Adipocyte (in vitro differentiated cells): ENCODE measurements at regions not wholly inside any gene's neighbourhood (a gene's known extent, or its start where the extent isn't known, plus 50 kb on each side); places are given as distances from the start of the nearest gene placed in this dataset.
"Not testable (repeated sequence)": the region's sequence is repeated elsewhere in the genome, so short reads cannot be mapped to it uniquely, and the experiment has no call there.

Experiments
- DNase-seq: peaks from one replicate; pipeline ENCODE4 v3.0.0-alpha.2; 2015; ENCODE audit warnings: low read depth
- H3K27me3 ChIP-seq: replicated peaks from 2 replicates; pipeline ENCODE4 v1.7.0; 2013; ENCODE audit warnings: mild to moderate bottlenecking, low read length, moderate library complexity; ENCODE audit not compliant: control insufficient read depth, insufficient read depth
- H3K36me3 ChIP-seq: 2 replicates; pipeline ENCODE4 v1.7.0; 2013; ENCODE audit warnings: low read length, mild to moderate bottlenecking, moderate library complexity; ENCODE audit not compliant: control insufficient read depth, insufficient read depth, severe bottlenecking
- H3K4me1 ChIP-seq: 2 replicates; pipeline ENCODE4 v1.7.0; 2013; ENCODE audit warnings: mild to moderate bottlenecking, low read length, moderate library complexity; ENCODE audit not compliant: control insufficient read depth, insufficient read depth
- H3K4me3 ChIP-seq: 2 replicates; pipeline ENCODE4 v1.7.0; 2013; ENCODE audit warnings: mild to moderate bottlenecking, low read length, moderate library complexity
- H3K9ac ChIP-seq: 2 replicates; pipeline ENCODE4 v1.7.0; 2013; ENCODE audit warnings: mild to moderate bottlenecking, low read length, moderate library complexity
- H3K9me3 ChIP-seq: 2 replicates; pipeline ENCODE4 v1.7.0; 2013; ENCODE audit warnings: mild to moderate bottlenecking, low read length, moderate library complexity; ENCODE audit not compliant: control insufficient read depth

DNA sequence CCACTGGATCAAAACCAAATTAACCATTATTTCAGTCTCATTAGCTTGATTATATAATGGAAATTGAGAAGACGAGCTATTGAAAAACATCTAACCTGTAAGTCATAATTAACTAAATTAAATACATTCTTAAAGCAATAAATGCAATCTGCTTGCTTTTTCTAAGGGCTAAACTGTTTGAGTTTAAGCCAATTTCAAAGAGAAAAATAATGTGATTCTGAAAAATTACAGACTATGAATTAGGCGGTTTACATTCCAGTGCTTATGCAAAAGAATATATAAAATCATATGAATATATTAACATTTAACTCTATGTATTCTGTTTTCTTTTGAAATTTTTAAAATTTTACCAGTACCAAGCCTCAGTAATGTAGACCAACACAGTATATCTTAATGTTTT lies 1349.4 kb downstream of the FSCB start:
- no peaks in the 10 kb centered on the region for H3K27me3 ChIP-seq
- H3K9ac ChIP-seq: no peak overlapping the region
- H3K9me3 ChIP-seq: no peaks in the 10 kb centered on the region
- H3K36me3 ChIP-seq: no peaks in the 10 kb centered on the region
- no peak overlapping the region for H3K4me3 ChIP-seq
- H3K4me1 ChIP-seq: no peaks in the 10 kb centered on the region
- DNase-seq: no peak

- no peak for DNase-seq
- Histone ChIP-seq H3K4me3 (no peak overlapping the region), H3K36me3 (no peaks in the 10 kb centered on the region), H3K9me3 (no peaks in the 10 kb centered on the region), H3K9ac (no peak overlapping the region), H3K27me3 (no peaks in the 10 kb centered on the region), H3K4me1 (no peaks in the 10 kb centered on the region)
Observed at GRCh38 chr14:43155924-43156323, 1351.2 kb downstream of the FSCB start.

DNA sequence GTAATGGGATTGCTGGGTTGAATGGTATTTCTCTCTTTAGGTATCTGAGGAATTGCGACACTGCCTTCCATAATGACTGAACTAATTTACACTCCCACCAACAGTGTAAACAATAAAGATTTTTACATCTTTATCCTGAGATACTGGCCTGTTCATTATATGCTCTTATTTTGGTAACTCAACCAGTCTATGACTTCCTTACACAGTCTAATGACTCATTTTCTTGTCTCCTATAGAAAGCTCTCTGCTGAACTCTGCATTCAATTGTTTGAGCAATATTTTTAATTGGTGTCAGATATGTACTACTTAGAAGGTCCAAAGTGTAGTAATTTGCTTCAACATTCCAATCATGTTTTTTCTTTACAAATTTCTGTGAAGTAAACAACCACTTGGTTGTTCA lies 1351.8 kb downstream of the FSCB start:
- DNase-seq: no peak
- no peaks in the 10 kb centered on the region for H3K4me1 ChIP-seq
- H3K36me3 ChIP-seq: no peaks in the 10 kb centered on the region
- H3K27me3 ChIP-seq: no peaks in the 10 kb centered on the region
- H3K9ac ChIP-seq: no peak overlapping the region
- H3K9me3 ChIP-seq: no peaks in the 10 kb centered on the region
- H3K4me3 ChIP-seq: no peak overlapping the region

GRCh38 chr14:43147485-43147884 lies 1359.6 kb downstream of the FSCB start:
- H3K9me3 ChIP-seq: no peaks in the 10 kb centered on the region
- no peaks in the 10 kb centered on the region for H3K4me1 ChIP-seq
- no peaks in the 10 kb centered on the region for H3K36me3 ChIP-seq
- H3K27me3 ChIP-seq: no peaks in the 10 kb centered on the region
- H3K4me3 ChIP-seq: no peak overlapping the region
- no peak overlapping the region for H3K9ac ChIP-seq
- DNase-seq: no peak

DNA sequence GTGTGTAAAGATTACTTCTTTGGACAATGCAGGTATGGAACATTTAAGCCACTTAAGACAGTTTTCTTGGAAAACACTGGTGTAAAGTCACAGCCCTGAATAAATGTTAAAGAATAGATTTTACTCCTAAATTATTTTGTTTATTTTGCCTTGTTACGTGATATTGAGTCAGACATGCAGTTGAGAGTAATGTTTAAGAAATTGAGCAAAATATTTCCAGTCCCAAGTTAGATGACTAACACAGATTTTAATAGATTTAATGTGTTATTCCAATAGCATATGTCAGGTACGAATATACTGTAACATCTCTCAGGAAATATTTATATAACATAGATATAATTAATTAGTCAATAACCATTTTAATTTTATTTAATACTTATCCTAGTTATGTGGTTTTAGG lies 1361.7 kb downstream of the FSCB start:
- no peaks in the 10 kb centered on the region for H3K27me3 ChIP-seq
- no peak for DNase-seq
- no peak overlapping the region for H3K9ac ChIP-seq
- no peaks in the 10 kb centered on the region for H3K36me3 ChIP-seq
- no peak overlapping the region for H3K4me3 ChIP-seq
- H3K9me3 ChIP-seq: no peaks in the 10 kb centered on the region
- no peaks in the 10 kb centered on the region for H3K4me1 ChIP-seq

DNA sequence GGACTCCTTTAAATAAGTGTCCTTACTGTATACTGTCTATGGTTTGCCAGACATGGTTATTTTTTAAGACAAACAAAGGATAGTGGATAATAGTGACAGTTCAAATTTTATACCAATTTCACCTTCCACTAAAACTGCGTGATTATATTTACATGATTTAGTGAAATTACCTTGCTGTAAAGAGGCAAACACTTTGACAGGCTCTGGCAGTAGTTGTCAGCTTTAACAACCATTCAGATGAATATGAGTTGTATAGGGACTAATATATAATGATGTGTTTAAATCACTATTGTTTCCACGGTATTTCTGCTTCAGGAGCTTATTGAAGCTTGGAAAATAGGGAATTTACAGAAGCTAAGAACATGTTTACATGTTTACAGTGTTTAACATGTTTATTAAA lies 1364.0 kb downstream of the FSCB start:
- no peaks in the 10 kb centered on the region for H3K4me1 ChIP-seq
- no peak overlapping the region for H3K9ac ChIP-seq
- no peaks in the 10 kb centered on the region for H3K36me3 ChIP-seq
- no peak overlapping the region for H3K4me3 ChIP-seq
- no peak for DNase-seq
- H3K9me3 ChIP-seq: no peaks in the 10 kb centered on the region
- no peaks in the 10 kb centered on the region for H3K27me3 ChIP-seq

DNA sequence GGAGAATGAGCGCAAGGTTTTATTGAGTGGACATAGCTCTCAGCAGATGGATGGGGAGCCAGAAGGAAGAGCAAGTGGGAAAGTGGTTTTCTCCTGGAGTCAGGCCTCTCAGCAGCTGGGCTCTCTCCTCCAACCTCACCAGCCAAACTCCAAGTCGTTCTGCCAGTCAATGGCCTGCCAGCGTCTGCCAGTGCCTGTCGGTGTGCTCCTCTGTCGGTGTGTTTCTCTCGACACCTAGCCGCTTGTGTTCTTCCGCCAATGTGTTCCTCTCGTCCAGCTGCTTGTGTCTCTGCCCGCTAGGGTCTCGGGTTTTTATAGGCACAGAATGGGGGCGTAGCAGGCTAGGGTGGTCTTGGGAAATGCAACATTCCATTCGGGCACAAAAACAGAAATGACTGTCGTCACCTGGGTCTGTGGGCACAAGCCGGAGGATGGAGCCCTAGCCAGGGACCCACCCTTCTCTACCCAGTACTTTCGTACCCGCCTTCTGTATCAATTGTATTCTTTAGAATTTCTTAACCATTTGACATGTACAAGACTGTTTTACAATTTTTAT lies 1365.4 kb downstream of the FSCB start:
- Histone ChIP-seq H3K4me1 (no peaks in the 10 kb centered on the region), H3K9me3 (peaks cover 3% of the 10 kb centered on the region), H3K27me3 (no peaks in the 10 kb centered on the region), H3K4me3 (no peak overlapping the region), H3K9ac (no peak overlapping the region), H3K36me3 (no peaks in the 10 kb centered on the region)
- DNase-seq: no peak

DNA sequence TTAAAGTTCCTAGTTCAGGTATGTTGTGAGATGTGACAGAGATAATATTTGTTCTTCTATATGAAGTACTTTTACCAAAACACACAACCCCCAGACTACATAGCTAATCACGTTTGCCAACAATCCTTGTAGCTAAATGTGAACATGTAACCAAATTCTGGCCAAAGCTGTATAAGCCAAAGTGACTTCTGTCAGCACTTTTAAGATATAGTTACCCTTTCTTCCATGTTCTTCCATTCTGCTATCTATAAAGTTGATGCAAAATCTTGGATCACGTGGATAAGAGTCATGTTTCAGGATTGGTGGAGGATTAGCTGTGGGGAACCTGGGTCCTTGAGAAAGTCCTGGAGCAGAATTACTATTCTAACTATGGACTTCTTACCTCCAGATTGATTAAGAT lies 1366.6 kb downstream of the FSCB start:
- Histone ChIP-seq H3K27me3 (no peaks in the 10 kb centered on the region), H3K36me3 (no peaks in the 10 kb centered on the region), H3K9ac (no peak overlapping the region), H3K9me3 (peaks cover 3% of the 10 kb centered on the region), H3K4me3 (no peak overlapping the region), H3K4me1 (no peaks in the 10 kb centered on the region)
- DNase-seq: no peak

- no peak overlapping the region for H3K9ac ChIP-seq
- H3K4me1 ChIP-seq: no peaks in the 10 kb centered on the region
- H3K36me3 ChIP-seq: no peaks in the 10 kb centered on the region
- H3K27me3 ChIP-seq: no peaks in the 10 kb centered on the region
- peaks cover 3% of the 10 kb centered on the region for H3K9me3 ChIP-seq
- DNase-seq: no peak
- no peak overlapping the region for H3K4me3 ChIP-seq
Observed at GRCh38 chr14:43135877-43136411, 1371.1 kb downstream of the FSCB start.

DNA sequence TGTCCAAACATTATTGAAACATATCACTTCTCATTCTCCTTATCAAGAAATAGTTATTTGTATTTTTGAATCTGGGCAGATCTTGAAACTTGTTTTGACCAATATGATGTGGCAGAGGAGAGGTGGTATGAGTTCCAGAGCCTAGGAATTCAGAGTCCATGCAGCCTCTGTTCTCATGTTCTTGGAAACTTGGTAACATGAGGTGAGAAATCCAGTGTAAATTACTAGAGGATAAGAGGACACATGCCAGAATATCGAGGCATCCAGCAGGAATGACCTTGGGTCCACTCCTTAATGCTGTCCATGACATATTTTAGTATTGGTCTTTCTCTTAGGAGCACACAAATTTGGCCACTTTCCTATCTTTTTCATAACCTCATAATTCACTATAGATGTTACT lies 1374.6 kb downstream of the FSCB start:
- H3K27me3 ChIP-seq: no peaks in the 10 kb centered on the region
- H3K36me3 ChIP-seq: no peaks in the 10 kb centered on the region
- H3K9me3 ChIP-seq: peaks cover 3% of the 10 kb centered on the region
- H3K4me1 ChIP-seq: no peaks in the 10 kb centered on the region
- no peak for DNase-seq
- no peak overlapping the region for H3K4me3 ChIP-seq
- no peak overlapping the region for H3K9ac ChIP-seq

DNA sequence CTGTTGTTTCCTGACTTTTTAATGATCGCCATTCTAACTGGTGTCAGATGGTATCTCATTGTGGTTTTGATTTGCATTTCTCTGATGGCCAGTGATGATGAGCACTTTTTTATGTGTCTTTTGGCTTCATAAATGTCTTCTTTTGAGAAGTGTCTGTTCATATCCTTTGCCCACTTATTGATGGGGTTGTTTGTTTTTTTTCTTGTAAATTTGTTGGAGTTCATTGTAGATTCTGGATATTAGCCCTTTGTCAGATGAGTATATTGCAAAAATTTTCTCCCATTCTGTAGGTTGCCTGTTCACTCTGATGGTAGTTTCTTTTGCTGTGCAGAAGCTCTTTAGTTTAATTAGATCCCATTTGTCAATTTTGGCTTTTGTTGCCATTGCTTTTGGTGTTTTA lies 1378.7 kb downstream of the FSCB start:
- H3K9ac ChIP-seq, DNase-seq, H3K9me3 ChIP-seq, H3K4me3 ChIP-seq, H3K4me1 ChIP-seq, H3K27me3 ChIP-seq, H3K36me3 ChIP-seq: not testable (repeated sequence)

DNA sequence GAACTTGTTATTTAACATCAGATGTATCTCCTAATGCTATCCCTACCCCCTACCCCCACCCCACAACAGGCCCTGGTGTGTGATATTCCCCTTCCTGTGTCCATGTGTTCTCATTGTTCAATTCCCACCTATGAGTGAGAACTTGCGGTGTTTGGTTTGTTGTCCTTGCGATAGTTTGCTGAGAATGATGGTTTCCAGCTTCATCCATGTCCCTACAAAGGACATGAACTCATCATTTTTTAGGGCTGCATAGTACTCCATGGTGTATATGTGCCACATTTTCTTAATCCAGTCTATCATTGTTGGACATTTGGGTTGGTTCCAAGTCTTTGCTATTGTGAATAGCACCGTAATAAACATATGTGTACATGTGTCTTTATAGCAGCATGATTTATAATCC lies 1379.2 kb downstream of the FSCB start:
- not testable (repeated sequence) for H3K36me3 ChIP-seq, H3K27me3 ChIP-seq, H3K4me1 ChIP-seq, H3K4me3 ChIP-seq, H3K9ac ChIP-seq, H3K9me3 ChIP-seq, DNase-seq
